Activated T-cell treated with anti-CD3 and anti-CD28 coated beads, Interleukin-2, amount 50 U/mL, for 72 hours (primary cell): ENCODE measurements at regions not wholly inside any gene's neighbourhood (a gene's known extent, or its start where the extent isn't known, plus 50 kb on each side); places are given as distances from the start of the nearest gene placed in this dataset.

Source experiments
- ATAC-seq, 2 donors: fragments of 150-1000 bp; cut with Tn5 transposase; replicated peaks in 1 of 2; 2 replicates each; pipeline ENCODE4 v1.10.0; 2021; ENCODE audit warnings: moderate library complexity in 2 of 2, mild to moderate bottlenecking in 1 of 2
- DNase-seq, 2 donors: peaks; one replicate each; pipeline ENCODE4 v3.0.0; 2021 to 2022; ENCODE audit warnings: mixed read lengths in 1 of 2
- H3K27ac Mint-ChIP-seq: one replicate; pipeline ENCODE4 v1.8.0; 2022; ENCODE audit warnings: mild to moderate bottlenecking, moderate library complexity, mixed read lengths
- H3K27me3 Mint-ChIP-seq: one replicate; pipeline ENCODE4 v1.8.0; 2022; ENCODE audit warnings: low read depth, mixed read lengths
- H3K36me3 Mint-ChIP-seq, 2 donors: one replicate each; pipeline ENCODE4 v1.8.0; 2022; ENCODE audit warnings: mixed read lengths in 2 of 2, mild to moderate bottlenecking in 1 of 2; ENCODE audit not compliant: insufficient read depth in 2 of 2
- H3K4me1 Mint-ChIP-seq: one replicate; pipeline ENCODE4 v1.8.0; 2022; ENCODE audit warnings: low read depth, mixed read lengths
- H3K4me3 Mint-ChIP-seq, 2 donors: one replicate each; pipeline ENCODE4 v1.8.0; 2022; ENCODE audit warnings: mild to moderate bottlenecking in 2 of 2, mixed read lengths in 2 of 2, moderate library complexity in 2 of 2
- H3K9me3 Mint-ChIP-seq, 2 donors: one replicate each; pipeline ENCODE4 v1.8.0; 2022; ENCODE audit warnings: mixed read lengths in 2 of 2

- Mint-ChIP-seq H3K27me3 (no peaks in the 10 kb centered on the region), H3K36me3 (no peaks in the 10 kb centered on the region), H3K4me3 (no peak overlapping the region), H3K4me1 (no peaks in the 10 kb centered on the region), H3K9me3 (peaks cover 0 to 3% of the 10 kb centered on the region in 2 donors), H3K27ac (no peak overlapping the region)
- ATAC-seq (no peak), DNase-seq (no peak)
Measured at GRCh38 chr12:114206525-114206924, 199.4 kb downstream of the TBX5 start.

- H3K27me3 Mint-ChIP-seq, result no peaks in the 10 kb centered on the region
- ATAC-seq (no peak), DNase-seq (no peak)
- no peaks in the 10 kb centered on the region for H3K4me1 Mint-ChIP-seq
- H3K36me3 Mint-ChIP-seq, result peaks cover 0 to 1% of the 10 kb centered on the region in 2 donors
- H3K4me3 Mint-ChIP-seq, result no peak overlapping the region
- H3K27ac Mint-ChIP-seq, result no peak overlapping the region
- peaks cover 4 to 9% of the 10 kb centered on the region in 2 donors for H3K9me3 Mint-ChIP-seq
Measured at GRCh38 chr12:114201794-114202193, 204.2 kb downstream of the TBX5 start.

GRCh38 chr12:114194956-114195355, 211.0 kb downstream of the TBX5 start:
- Mint-ChIP-seq H3K27me3 (no peaks in the 10 kb centered on the region), H3K9me3 (peaks cover 2 to 10% of the 10 kb centered on the region in 2 donors), H3K4me3 (no peak overlapping the region), H3K4me1 (no peaks in the 10 kb centered on the region), H3K27ac (no peak overlapping the region), H3K36me3 (peaks cover 0 to 1% of the 10 kb centered on the region in 2 donors)
- ATAC-seq, result no peak
- no peak for DNase-seq

GRCh38 chr12:114194066-114194465, 211.9 kb downstream of the TBX5 start:
- H3K4me3 Mint-ChIP-seq, result no peak overlapping the region
- H3K27ac Mint-ChIP-seq, result no peak overlapping the region
- H3K36me3 Mint-ChIP-seq, result peaks cover 0 to under 1% of the 10 kb centered on the region in 2 donors
- no peaks in the 10 kb centered on the region for H3K27me3 Mint-ChIP-seq
- ATAC-seq, result no peak
- H3K9me3 Mint-ChIP-seq, result peaks cover under 1 to 7% of the 10 kb centered on the region in 2 donors
- no peaks in the 10 kb centered on the region for H3K4me1 Mint-ChIP-seq
- no peak for DNase-seq

GRCh38 chr12:114193474-114193873, 212.5 kb downstream of the TBX5 start:
- no peaks in the 10 kb centered on the region for H3K36me3 Mint-ChIP-seq
- H3K9me3 Mint-ChIP-seq, result peaks cover 1 to 6% of the 10 kb centered on the region in 2 donors
- no peak overlapping the region for H3K27ac Mint-ChIP-seq
- DNase-seq, result no peak
- no peak for ATAC-seq
- no peaks in the 10 kb centered on the region for H3K4me1 Mint-ChIP-seq
- H3K27me3 Mint-ChIP-seq, result no peaks in the 10 kb centered on the region
- H3K4me3 Mint-ChIP-seq, result no peak overlapping the region

GRCh38 chr12:114192549-114192948, 213.4 kb downstream of the TBX5 start:
- no peak overlapping the region for H3K27ac Mint-ChIP-seq
- no peaks in the 10 kb centered on the region for H3K27me3 Mint-ChIP-seq
- no peak overlapping the region for H3K4me3 Mint-ChIP-seq
- H3K4me1 Mint-ChIP-seq, result no peaks in the 10 kb centered on the region
- DNase-seq (no peak), ATAC-seq (no peak)
- H3K9me3 Mint-ChIP-seq, result peaks cover 1 to 3% of the 10 kb centered on the region in 2 donors
- H3K36me3 Mint-ChIP-seq, result no peaks in the 10 kb centered on the region

GRCh38 chr12:114192013-114192412, 213.9 kb downstream of the TBX5 start:
- Mint-ChIP-seq H3K27me3 (no peaks in the 10 kb centered on the region), H3K4me3 (no peak overlapping the region), H3K9me3 (peaks cover 1 to 3% of the 10 kb centered on the region in 2 donors), H3K27ac (no peak overlapping the region), H3K36me3 (no peaks in the 10 kb centered on the region), H3K4me1 (no peaks in the 10 kb centered on the region)
- ATAC-seq (no peak), DNase-seq (no peak)

- Mint-ChIP-seq H3K4me3 (no peak overlapping the region), H3K27ac (no peak overlapping the region), H3K36me3 (no peaks in the 10 kb centered on the region), H3K4me1 (no peaks in the 10 kb centered on the region), H3K9me3 (peaks cover 1 to 3% of the 10 kb centered on the region in 2 donors), H3K27me3 (peaks cover under 1% of the 10 kb centered on the region)
- ATAC-seq, result no peak
- DNase-seq, result no peak
Measured at GRCh38 chr12:114191581-114191980, 214.4 kb downstream of the TBX5 start.

- ATAC-seq (no peak), DNase-seq (no peak)
- Mint-ChIP-seq H3K4me3 (no peak overlapping the region), H3K4me1 (no peaks in the 10 kb centered on the region), H3K27me3 (peaks cover 7% of the 10 kb centered on the region), H3K36me3 (no peaks in the 10 kb centered on the region), H3K27ac (no peak overlapping the region), H3K9me3 (peaks cover 1 to 3% of the 10 kb centered on the region in 2 donors)
Measured at GRCh38 chr12:114190971-114191370, 215.0 kb downstream of the TBX5 start.

GRCh38 chr12:114189266-114189665, 216.7 kb downstream of the TBX5 start:
- no peak for ATAC-seq
- H3K27me3 Mint-ChIP-seq, result peaks cover 10% of the 10 kb centered on the region
- DNase-seq, result no peak
- H3K4me1 Mint-ChIP-seq, result no peaks in the 10 kb centered on the region
- H3K4me3 Mint-ChIP-seq, result no peak overlapping the region
- peaks cover 1 to 3% of the 10 kb centered on the region in 2 donors for H3K9me3 Mint-ChIP-seq
- no peaks in the 10 kb centered on the region for H3K36me3 Mint-ChIP-seq
- no peak overlapping the region for H3K27ac Mint-ChIP-seq

GRCh38 chr12:114186241-114187002, 219.5 kb downstream of the TBX5 start:
- Mint-ChIP-seq H3K27ac (no peak overlapping the region), H3K4me3 (no peak overlapping the region), H3K9me3 (peaks cover 1 to 3% of the 10 kb centered on the region in 2 donors), H3K4me1 (no peaks in the 10 kb centered on the region), H3K27me3 (peaks cover 13% of the 10 kb centered on the region), H3K36me3 (no peaks in the 10 kb centered on the region)
- ATAC-seq, result no peak
- no peak for DNase-seq

- peaks cover 13% of the 10 kb centered on the region for H3K27me3 Mint-ChIP-seq
- no peaks in the 10 kb centered on the region for H3K4me1 Mint-ChIP-seq
- H3K4me3 Mint-ChIP-seq, result no peak overlapping the region
- DNase-seq, result no peak
- ATAC-seq, result no peak
- H3K36me3 Mint-ChIP-seq, result no peaks in the 10 kb centered on the region
- no peak overlapping the region for H3K27ac Mint-ChIP-seq
- peaks cover 0 to 1% of the 10 kb centered on the region in 2 donors for H3K9me3 Mint-ChIP-seq
Measured at GRCh38 chr12:114185036-114185435, 218.9 kb upstream of the RBM19 start.

GRCh38 chr12:114174326-114174725, 208.2 kb upstream of the RBM19 start:
- DNase-seq (no peak), ATAC-seq (no peak)
- no peaks in the 10 kb centered on the region for H3K4me1 Mint-ChIP-seq
- no peak overlapping the region for H3K4me3 Mint-ChIP-seq
- no peaks in the 10 kb centered on the region for H3K9me3 Mint-ChIP-seq
- no peaks in the 10 kb centered on the region for H3K36me3 Mint-ChIP-seq
- no peak overlapping the region for H3K27ac Mint-ChIP-seq
- H3K27me3 Mint-ChIP-seq, result no peaks in the 10 kb centered on the region

GRCh38 chr12:114172135-114172534, 206.0 kb upstream of the RBM19 start:
- Mint-ChIP-seq H3K27ac (no peak overlapping the region), H3K36me3 (no peaks in the 10 kb centered on the region), H3K4me1 (no peaks in the 10 kb centered on the region), H3K4me3 (no peak overlapping the region), H3K27me3 (no peaks in the 10 kb centered on the region), H3K9me3 (no peaks in the 10 kb centered on the region)
- DNase-seq (no peak), ATAC-seq (no peak)
